HG02885 (cell line): ENCODE measurements at regions not wholly inside any gene's neighbourhood (a gene's known extent, or its start where the extent isn't known, plus 50 kb on each side); places are given as distances from the start of the nearest gene placed in this dataset.
"Not testable (repeated sequence)": the region's sequence is repeated elsewhere in the genome, so short reads cannot be mapped to it uniquely, and the experiment has no call there.

Source experiments
- ATAC-seq: cut with Tn5 transposase; IDR thresholded peaks from one replicate; pipeline ENCODE4 v1.9.1; 2021; ENCODE audit warnings: mild to moderate bottlenecking; ENCODE audit not compliant: unreplicated experiment, poor library complexity

DNA sequence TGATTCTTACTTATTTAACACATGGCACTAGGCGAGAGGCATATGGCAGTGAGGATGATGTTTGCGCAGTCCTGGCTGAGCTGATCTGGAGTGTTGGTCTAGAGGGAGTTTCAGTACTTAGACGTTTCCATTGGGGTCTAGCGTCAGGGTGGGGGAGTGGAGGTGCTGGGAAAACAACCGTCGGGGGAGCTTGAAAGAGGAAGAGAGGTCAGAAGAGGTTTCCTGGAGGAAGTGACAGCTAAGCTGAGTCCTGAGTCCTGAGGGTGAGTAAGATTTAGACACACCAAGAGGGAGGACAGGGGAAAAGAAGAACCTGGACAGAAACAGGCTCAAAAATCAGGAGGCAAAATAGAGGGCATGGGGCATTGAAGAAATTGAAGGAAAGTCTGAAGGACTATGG lies 81.4 kb downstream of the ALOX5AP start:
- no peak for ATAC-seq

DNA sequence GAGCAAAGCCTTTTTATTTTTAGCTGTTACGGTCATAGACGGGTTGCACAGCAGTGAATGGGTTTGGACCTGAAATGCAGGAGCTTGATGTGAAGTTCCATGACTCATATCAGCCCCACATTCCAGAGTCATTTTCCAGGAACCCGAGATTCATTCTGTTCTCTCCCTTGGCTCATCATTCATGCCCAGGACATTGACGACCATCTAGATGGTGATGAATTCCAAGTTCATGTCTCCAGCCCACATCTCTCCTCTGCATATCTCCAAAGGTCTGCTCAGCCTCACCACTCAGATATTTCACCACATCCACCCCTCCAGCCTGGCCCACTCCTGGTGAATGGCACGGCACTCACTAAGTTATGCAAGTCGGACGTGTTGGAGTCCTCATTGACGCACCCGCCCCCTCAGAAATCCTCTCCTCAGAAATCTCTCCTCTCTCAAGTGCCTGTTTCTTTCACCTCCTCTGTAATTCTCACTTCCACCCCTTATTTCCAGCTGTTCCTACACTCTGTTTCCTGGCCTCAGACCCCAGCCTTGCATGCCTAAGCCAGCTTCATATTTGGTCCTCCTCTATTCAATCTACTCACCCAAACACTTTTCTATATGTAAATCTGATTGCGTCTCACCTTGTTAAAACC lies 83.1 kb downstream of the ALOX5AP start:
- ATAC-seq: no peak

DNA sequence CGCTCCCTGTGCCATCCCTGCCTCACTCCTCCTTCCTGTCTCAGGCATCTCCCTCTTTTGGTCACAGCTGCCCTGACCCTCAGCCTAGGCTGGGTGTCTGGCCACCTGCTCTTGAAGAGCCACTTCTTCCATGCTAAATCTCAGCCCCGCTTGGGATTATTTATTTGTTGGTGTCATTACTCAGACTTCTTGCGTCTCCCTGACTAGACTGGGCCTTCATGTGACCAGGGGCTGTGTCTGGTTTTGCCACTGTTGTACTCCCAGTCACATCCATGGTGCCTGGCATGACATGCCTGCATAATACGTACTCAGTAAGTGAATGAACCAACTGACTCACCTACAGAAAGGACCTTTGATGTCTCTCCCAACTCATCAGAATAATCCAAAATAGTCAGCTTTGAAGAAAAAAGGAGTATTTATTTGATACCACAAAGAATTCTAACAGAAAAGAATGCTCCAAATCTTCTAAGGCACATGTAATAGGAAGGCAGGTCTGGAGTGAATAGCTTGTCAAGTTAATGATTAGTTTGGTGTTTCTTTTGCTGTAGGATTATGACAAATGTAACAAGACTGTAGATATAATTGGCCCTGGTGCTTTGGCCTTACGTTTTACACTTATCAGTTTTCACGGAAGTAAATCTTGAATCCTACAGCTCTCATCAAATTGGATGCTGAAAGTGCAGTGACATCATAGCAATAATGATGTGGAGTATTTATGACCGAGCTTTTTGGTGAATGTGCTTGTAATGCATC lies 84.0 kb downstream of the ALOX5AP start:
- no peak for ATAC-seq

DNA sequence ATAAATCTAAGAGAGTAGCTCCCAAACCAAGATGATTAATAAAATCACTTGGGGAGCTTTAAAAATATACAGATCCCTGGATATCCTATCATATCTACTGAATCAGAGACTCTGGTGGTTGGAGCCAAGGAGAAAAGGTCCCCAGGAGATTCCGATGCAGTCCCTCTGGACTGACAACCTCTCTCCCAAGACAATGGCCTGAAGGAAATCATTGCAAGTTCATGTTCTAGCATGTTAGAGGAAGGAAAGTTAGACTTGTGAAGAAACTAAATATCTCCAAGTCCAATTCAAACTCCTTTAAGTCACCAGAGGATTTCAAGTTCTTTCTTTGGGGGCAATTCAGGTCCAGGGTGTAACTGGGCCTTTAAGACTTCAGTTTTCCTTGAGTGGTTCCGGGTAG lies 84.7 kb upstream of the MEDAG start:
- ATAC-seq: no peak

DNA sequence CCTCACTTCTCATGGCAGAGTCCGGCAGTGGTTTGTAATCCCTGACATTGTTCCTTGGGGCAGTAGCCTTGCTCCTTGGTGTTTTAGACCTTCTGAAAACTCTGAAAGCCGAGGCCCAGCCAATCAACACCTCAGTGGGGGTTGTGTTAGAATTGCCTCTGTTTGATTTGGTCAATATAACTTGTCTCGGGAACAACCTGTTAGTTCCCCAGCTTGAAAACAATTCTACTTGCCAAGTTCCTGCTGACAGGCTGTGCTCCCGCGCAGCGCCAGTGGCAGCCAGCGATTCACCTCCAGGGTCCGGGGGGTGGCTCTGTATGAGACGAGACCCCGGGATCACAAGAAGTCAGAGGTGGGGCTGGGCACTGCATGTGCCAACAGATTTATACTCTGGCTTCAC lies 81.4 kb upstream of the MEDAG start:
- ATAC-seq: no peak

DNA sequence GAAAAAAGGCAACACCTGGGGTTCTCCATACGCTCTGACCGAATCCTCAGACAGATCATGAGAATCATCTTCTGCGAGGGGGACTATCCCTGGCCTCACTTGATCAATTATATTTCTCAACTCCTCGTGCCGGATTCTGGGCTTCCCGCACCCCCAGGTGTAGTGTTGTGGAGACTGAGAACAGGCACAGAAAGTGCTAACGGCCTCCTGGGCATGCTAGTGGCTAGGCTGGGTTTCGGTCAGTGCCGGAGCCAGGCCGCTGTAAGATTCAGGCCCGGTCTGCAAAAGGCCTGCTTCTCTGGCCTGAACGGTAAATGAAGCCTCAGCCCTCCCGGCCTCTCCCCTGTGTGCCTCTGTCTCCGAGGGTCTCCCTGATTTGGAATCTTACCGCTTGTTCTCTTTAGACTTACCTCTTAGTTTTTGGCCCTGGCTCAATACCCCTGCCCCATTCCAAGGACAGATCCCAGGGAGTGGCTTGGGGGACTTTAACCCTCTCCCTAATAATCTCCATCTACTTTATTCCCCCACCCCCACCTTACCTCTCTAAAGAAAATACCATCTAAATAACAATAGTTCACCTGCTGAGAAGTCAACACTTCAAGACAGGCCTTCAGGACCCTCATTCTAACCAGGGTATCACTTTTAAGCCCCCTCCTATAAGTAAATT lies 79.0 kb upstream of the MEDAG start:
- ATAC-seq: no peak

DNA sequence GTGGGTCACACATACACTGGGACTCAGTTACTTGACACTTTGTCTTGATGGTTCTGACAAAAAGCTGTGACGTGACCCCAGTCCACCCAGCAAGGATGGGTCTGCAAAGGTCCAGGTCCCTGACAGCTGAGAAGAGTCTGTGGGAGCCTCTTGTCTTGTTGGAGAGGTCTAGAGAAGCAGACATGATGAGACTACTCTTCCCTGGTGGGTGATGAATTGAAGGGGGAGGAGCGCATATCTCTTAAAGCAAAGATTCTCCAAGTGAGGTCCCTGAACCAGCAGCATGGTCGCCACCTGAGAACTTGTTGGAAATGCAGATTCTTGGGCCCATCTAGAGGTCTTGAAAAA lies 78.5 kb upstream of the MEDAG start:
- no peak for ATAC-seq

DNA sequence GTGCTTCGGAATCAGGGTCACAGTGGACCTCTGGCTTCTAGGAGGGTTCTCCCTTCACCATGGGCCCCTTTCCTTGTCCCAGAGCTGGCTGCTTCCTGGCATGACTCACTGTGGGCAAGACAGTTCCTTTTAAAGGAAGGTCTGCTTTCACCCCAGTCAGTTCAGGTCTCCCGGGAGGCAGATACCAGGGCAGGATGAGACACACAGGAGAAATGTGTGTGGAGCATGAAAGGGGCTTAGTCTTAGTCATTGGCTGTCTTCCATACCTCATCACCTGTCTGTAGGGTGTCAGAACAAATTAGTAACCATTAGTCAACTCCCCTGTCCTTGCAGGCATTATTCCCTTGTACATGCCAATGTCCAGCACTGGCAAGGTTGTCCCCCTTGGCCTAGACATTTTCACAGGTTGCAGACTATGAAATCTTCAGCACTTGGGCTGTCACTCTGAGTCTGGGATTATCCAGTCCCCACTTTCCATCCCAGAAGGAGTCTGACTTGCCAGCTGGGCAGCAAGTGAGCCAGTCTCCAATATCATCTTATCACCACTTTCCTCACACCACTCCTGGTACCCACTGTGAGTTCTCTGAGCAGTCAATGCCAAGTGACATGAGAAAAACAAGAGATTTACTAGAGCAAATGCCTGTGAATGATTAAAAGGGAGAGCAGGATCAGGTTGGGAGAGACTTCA lies 76.8 kb upstream of the MEDAG start:
- no peak for ATAC-seq

DNA sequence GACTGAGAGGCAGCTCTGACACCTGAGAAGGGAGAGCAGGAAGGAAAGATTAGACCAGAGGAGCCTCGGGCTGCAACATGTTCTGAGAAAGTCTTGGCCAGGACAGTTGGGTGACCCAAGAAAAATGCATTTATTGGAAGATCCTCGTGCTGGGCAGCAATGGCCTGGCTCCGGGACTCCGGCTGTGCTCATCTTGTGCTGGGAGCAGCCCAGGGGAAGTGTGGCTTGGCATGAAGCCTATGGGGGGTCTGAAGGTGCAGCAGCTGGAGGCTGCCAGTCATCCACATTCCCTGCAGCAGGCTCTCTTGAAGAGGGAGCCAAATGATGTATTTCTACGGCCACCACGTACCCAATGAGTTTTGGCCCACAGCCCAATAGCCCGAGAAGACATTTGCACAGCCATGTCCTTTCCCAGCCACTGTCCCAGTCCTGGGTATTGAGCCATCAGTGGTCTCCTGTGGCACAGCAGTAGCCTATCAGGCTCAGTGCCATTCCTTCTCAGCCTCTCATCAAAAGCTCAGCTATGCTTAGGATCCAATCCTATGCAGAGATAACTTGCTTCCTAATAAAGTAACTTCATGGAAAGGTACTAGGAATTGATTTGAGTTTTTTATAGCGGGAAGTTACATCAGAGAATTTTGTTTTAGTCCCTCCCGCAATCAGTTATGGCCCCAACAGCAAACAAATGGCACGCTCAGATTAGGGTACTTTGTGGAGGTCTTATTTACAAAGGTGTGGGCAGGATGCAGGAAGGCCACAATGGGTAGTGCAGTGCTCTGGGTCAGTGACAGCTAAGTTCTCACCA lies 76.0 kb upstream of the MEDAG start:
- ATAC-seq: no peak

DNA sequence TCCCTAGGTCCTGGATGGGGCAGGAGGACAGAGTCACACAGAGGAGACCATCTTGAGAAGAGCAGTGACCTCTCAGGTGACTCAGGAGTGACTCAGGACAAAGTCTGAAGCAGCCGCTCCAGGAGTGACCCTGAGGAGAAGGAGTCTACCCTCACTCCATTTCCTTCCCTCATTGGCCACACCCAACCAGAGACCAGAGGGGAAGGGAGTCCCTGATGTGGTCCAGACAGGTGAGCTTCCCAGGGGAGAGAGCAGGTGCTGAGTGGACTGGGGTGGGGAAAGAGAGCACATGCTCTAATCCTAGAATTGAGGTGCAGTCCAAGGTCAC lies 75.5 kb upstream of the MEDAG start:
- ATAC-seq: no peak

DNA sequence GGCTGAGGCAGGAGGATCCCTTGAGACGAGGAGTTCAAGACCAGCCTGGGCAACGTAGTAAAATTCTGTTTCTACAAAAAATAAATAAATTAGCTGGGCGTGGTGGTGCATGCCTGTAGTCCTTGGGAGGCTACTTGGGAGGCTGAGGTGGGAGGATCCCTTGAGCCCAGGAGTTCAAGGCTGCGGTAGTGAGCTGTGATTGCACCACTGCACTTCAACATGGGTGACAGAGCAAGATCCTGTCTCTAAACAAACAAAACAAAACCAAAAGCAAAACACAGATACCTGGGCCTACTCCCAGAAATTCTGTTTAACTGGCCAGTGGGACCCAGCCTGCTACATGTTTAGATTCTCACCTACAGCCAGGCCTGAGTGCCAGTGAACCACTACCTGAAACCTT lies 74.6 kb upstream of the MEDAG start:
- ATAC-seq: no peak

DNA sequence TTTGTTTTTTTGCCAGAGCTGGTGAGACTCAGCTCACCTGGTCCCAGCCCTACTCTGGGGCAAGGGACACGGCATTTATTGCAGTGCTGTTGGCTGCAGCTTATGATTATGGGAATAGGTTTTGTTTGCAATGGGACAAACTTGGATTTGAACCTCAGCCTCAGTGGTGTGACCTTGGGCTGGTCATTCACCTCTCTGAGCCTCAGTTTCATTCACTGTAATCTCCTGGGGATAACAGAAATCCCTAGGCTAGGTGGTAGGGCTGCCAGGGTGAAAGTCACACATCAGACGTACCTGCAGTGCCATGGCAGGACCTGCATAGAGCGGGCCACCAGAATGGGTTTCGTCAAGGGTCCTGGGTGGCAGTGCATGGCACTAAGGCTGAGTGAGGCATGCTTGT lies 73.7 kb upstream of the MEDAG start:
- ATAC-seq: no peak

DNA sequence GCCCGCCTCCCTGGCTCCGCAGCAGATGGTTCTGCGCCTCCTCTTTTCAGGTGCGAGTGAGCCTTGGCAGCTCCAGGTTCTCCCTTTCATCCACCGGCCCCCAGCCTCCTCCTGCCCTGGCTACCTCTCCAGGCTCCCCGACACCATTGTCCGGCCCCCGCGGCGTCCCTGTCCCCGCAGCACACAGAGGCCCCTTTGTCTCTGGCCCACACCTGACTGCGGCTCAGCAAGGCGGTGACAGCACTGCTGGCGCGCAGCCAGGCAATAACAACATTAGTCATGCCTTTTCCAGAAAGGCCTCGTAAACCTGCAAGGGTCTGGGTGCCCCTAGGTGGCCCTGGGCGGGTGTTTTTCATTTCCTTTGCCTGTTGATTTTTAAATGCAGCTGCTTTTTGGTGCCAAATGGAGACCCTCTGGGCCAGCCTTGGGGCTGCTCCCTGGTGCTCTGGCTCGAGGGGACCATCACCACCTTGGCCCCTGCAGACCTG lies 73.2 kb upstream of the MEDAG start:
- no peak for ATAC-seq

DNA sequence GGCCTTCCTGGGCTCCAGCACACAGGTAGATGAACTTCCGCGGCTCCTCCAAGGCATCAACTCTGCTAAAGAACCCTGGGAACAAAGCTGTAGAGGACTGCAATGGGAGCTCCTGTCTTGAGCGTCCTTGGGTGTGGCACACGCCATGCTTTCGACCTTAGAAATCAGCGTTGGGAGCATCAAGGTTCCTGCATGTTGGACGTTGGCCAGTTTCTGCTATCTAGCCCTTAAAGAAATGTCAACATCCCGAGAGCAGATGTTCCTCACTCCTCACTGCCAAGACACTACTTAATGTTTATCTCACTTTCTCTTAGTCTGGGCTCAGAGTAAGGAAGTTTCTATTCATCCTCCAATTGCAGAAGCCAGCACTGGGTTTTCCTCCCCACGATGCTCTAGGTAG lies 70.6 kb upstream of the MEDAG start:
- no peak for ATAC-seq

DNA sequence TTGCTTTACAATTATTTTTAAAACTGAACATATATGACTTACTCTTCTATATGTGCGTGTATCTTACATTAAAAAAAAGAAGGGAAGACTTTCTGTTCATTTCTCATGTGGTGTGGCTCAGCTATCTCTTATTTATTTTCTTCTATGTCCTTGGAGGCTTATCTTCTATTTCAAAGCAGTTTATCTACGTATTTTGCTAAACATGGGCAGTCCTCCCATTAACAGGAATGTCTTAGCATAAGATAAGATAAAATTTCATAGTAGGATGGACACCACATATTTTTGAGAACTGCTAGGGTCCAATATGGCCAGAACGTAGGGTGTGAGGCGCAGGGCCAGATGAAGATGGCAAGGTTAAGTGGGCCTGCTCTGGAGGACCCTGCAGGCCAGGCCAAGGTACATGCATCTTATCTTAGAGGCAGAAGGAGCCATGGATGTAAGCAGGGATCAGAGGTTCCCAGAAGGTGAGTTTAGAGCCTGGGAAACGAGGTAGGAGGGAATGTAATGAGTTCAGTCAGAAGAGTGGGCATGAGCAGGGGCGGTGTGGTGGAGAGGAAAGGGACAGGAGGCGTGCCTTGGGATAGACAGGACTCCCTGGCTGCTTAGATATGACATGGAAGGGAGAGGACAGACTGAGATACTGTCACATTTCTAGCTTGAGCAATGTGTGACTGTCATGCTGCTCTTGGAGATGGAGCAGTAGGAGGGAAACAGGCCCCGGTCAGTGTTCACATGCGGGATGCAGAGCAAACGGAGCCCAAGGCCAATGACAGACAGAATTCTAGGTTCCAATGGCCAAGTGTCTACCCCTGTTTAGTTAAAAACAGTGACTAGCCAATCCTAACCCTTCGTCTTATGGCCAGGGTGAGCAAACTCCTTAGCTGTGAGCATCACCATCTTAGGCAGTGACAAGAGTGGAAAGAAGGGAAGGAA lies 68.6 kb upstream of the MEDAG start:
- no peak for ATAC-seq

DNA sequence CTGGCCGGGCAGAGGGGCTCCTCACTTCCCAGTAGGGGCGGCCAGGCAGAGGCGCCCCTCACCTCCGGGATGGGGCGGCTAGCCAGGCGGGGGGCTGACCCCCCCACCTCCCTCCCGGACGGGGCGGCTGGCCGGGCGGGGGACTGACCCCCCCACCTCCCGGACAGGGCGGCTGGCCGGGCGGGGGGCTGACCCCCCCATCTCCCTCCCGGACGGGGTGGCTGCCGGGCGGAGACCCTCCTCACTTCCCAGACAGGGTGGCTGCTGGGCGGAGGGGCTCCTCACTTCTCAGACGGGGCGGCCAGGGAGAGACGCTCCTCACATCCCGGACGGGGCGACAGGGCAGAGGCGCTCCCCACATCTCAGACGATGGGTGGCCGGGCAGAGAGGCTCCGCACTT lies 66.4 kb upstream of the MEDAG start:
- ATAC-seq: not testable (repeated sequence)

DNA sequence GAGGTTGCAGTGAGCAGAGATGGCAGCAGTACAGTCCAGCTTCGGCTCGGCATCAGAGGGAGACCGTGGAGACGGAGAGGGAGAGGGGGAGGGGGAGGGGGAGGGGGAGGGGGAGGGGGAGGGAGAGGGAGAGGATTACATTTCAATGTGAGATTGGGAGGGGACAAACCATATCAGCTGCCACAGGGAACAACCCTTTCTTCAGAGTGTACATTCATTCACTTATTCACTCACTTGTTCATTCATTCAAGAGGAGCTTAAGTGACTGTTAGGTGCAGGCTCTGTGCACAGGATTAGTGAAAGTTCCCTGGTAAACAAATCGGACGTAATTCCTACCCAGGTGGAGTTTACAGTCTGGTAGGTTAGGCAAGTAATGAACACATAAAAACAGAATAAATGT lies 65.6 kb upstream of the MEDAG start:
- ATAC-seq: no peak

DNA sequence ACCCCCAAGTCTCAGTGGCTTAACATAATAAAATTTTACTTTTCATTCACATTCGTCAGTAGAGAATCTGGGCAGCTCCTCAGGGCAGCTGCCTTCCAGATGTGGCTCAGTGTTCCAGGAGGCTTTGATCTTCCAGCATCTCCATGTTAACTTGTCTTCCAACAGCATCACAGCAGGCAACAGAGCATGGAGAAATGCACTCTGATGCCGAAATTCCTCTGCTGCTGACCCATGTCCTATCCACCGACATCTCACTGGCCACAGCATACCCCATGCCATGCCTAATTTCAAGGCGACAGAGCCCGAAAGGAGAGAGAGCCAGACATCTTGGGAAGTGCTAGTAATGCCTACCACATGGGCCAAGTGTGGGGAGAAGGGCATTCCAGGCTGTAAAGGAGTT lies 64.9 kb upstream of the MEDAG start:
- ATAC-seq: no peak

DNA sequence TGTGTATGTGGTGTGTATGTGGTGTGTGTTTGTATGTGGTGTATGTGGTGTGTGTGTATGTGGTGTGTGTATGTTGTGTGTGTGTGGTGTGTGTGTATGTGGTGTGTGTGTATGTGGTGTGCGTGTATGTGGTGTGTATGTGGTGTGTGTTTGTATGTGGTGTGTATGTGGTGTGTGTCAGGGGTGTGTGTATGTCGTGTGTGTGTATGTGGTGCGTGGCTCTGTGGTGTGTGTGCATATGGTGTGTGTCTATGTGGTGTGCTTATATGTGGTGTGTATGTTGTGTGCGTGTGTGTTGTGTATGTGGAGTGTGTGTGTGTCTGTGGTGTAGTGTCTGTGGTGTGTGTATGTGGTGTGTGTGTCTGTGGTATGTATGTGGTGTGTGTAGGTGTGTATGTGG lies 62.5 kb upstream of the MEDAG start:
- no peak for ATAC-seq
